ENCODE measurements at regions not wholly inside any gene's neighbourhood (a gene's known extent, or its start where the extent isn't known, plus 50 kb on each side); places are given as distances from the start of the nearest gene placed in this dataset.
"Not testable (repeated sequence)": the region's sequence is repeated elsewhere in the genome, so short reads cannot be mapped to it uniquely, and the experiment has no call there.

GRCh38 chr20:47970282-47970903, 185.1 kb upstream of the SULF2 start:
- DNase-seq: no peak

- no peak for DNase-seq
These were observed 184.1 kb upstream of the SULF2 start for GRCh38 chr20:47969426-47969825.

GRCh38 chr20:47968541-47969310, 183.4 kb upstream of the SULF2 start:
- no peak for DNase-seq

GRCh38 chr20:47964149-47964548, 178.9 kb upstream of the SULF2 start:
- DNase-seq: no peak

GRCh38 chr20:47963022-47963421, 177.7 kb upstream of the SULF2 start:
- no peak for DNase-seq

- DNase-seq: no peak
These were observed 177.1 kb upstream of the SULF2 start for GRCh38 chr20:47962286-47962963.

GRCh38 chr20:47960769-47961541, 175.7 kb upstream of the SULF2 start:
- no peak for DNase-seq

GRCh38 chr20:47960277-47960676, 175.0 kb upstream of the SULF2 start:
- DNase-seq: no peak

GRCh38 chr20:47957989-47958801, 172.9 kb upstream of the SULF2 start:
- DNase-seq: not testable (repeated sequence)

GRCh38 chr20:47957135-47957534, 171.9 kb upstream of the SULF2 start:
- DNase-seq: no peak

GRCh38 chr20:47956268-47956995, 171.2 kb upstream of the SULF2 start:
- no peak for DNase-seq

GRCh38 chr20:47953471-47953870, 168.2 kb upstream of the SULF2 start:
- DNase-seq: no peak

GRCh38 chr20:47952023-47952564, 166.8 kb upstream of the SULF2 start:
- no peak for DNase-seq

- no peak for DNase-seq
These were observed 166.3 kb upstream of the SULF2 start for GRCh38 chr20:47951521-47951971.

- no peak for DNase-seq
These were observed 165.6 kb upstream of the SULF2 start for GRCh38 chr20:47950913-47951283.

- no peak for DNase-seq
These were observed 165.0 kb upstream of the SULF2 start for GRCh38 chr20:47950124-47950912.

GRCh38 chr20:47949230-47949629, 163.9 kb upstream of the SULF2 start:
- DNase-seq: no peak

GRCh38 chr20:47944682-47945081, 159.4 kb upstream of the SULF2 start:
- DNase-seq: no peak

GRCh38 chr20:47941869-47942268, 156.6 kb upstream of the SULF2 start:
- no peak for DNase-seq

GRCh38 chr20:47940101-47940813, 155.0 kb upstream of the SULF2 start:
- no peak for DNase-seq
